Neutrophil (primary cell): ENCODE measurements at regions not wholly inside any gene's neighbourhood (a gene's known extent, or its start where the extent isn't known, plus 50 kb on each side); places are given as distances from the start of the nearest gene placed in this dataset.

Source experiments
- H3K27ac ChIP-seq: fragments of 200-600 bp; sonication (generic); 2 replicates; pipeline ENCODE4 v1.5.1; 2016; ENCODE audit warnings: mild to moderate bottlenecking, moderate library complexity
- H3K27me3 ChIP-seq: fragments of 200-600 bp; sonication (generic); 2 replicates; pipeline ENCODE4 v1.6.0; 2016; ENCODE audit warnings: mild to moderate bottlenecking
- H3K36me3 ChIP-seq: fragments of 200-600 bp; sonication (generic); 2 replicates; pipeline ENCODE4 v1.5.1; 2017
- H3K4me1 ChIP-seq, 2 experiments: fragments of 200-600 bp in 1 of 2; sonication (generic) in 1 of 2; 1 replicate in 1 of 2; 2 replicates in 1 of 2; pipeline versions ENCODE4 v1.5.1 to v1.6.1; 2013 to 2016; ENCODE audit warnings: low read depth in 1 of 2, low read length in 1 of 2, mild to moderate bottlenecking in 1 of 2, moderate library complexity in 1 of 2; ENCODE audit not compliant: control insufficient read depth in 1 of 2, insufficient read depth in 1 of 2
- H3K4me3 ChIP-seq, 2 experiments: fragments of 200-600 bp in 1 of 2; sonication (generic) in 1 of 2; 1 replicate in 1 of 2; 2 replicates in 1 of 2; pipeline ENCODE4 v1.5.1; 2013 to 2016; ENCODE audit warnings: low read depth in 1 of 2, low read length in 1 of 2, mild to moderate bottlenecking in 1 of 2, moderate library complexity in 1 of 2
- H3K9me3 ChIP-seq: fragments of 200-600 bp; sonication (generic); 2 replicates; pipeline ENCODE4 v1.5.1; 2016
- TF ChIP-seq, protein P1 (sequence below): fragments of 200-600 bp; sonication (generic); IDR thresholded peaks from 2 replicates; pipeline ENCODE4 v1.5.1; 2016; ENCODE audit warnings: antibody characterized with exemption

- no peak overlapping the region for H3K4me3 ChIP-seq
- no peaks in the 10 kb centered on the region for H3K4me1 ChIP-seq
- no peak overlapping the region for H3K27ac ChIP-seq
- no peaks in the 10 kb centered on the region for H3K27me3 ChIP-seq
- TF ChIP-seq, protein P1, sequence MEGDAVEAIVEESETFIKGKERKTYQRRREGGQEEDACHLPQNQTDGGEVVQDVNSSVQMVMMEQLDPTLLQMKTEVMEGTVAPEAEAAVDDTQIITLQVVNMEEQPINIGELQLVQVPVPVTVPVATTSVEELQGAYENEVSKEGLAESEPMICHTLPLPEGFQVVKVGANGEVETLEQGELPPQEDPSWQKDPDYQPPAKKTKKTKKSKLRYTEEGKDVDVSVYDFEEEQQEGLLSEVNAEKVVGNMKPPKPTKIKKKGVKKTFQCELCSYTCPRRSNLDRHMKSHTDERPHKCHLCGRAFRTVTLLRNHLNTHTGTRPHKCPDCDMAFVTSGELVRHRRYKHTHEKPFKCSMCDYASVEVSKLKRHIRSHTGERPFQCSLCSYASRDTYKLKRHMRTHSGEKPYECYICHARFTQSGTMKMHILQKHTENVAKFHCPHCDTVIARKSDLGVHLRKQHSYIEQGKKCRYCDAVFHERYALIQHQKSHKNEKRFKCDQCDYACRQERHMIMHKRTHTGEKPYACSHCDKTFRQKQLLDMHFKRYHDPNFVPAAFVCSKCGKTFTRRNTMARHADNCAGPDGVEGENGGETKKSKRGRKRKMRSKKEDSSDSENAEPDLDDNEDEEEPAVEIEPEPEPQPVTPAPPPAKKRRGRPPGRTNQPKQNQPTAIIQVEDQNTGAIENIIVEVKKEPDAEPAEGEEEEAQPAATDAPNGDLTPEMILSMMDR = peak; percentile 52
- H3K36me3 ChIP-seq = no peaks in the 10 kb centered on the region
- H3K9me3 ChIP-seq = no peaks in the 10 kb centered on the region
These were observed 88.6 kb upstream of the BCL11A start for GRCh38 chr2:60641811-60642788.

DNA sequence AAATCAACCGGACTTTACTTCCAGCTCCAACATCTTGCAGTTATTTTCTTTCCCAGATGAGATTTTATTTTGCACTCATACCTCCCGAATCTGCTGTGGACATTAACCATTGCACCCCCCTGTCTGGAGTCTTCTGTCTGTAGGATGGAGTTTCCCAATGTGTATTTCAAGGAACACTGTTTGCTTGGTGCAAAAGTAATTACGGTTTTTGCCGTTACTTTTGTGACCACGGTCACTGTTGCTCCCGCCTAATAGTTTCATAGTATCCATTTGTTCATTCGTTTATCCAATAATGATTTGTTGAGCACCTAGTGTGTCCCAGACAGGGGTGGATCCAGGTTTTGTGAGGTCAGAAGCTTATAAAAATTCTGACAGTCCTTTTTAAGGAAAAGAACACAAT lies 90.3 kb upstream of the BCL11A start:
- Histone ChIP-seq H3K27ac (no peak overlapping the region), H3K4me3 (no peak overlapping the region), H3K4me1 (no peaks in the 10 kb centered on the region), H3K27me3 (no peaks in the 10 kb centered on the region), H3K9me3 (no peaks in the 10 kb centered on the region), H3K36me3 (no peaks in the 10 kb centered on the region)
- TF ChIP-seq, protein P1 = no peak

DNA sequence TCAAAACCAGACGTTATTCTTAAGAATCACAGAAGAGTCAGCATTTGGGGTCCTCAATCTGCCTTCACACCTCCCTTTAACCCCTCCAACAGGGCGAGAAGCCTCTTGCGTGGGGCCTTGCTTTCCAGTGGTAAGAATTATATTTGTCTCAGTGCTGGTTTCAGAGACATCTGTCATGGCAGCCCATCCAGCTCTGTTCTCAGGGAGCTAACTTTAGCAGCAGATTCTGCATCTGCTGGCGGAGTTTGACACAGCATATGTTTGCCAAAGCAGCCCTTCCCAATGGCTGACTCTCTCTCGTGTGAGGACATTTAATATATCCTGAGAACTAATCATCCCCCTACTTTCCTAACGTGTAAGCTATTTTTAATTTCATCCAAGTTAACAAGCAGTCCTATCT lies 91.5 kb upstream of the BCL11A start:
- Histone ChIP-seq H3K4me3 (no peak overlapping the region), H3K9me3 (no peaks in the 10 kb centered on the region), H3K4me1 (no peaks in the 10 kb centered on the region), H3K27me3 (no peaks in the 10 kb centered on the region), H3K36me3 (no peaks in the 10 kb centered on the region), H3K27ac (no peak overlapping the region)
- TF ChIP-seq, protein P1 = no peak

GRCh38 chr2:60648191-60648590 lies 94.7 kb upstream of the BCL11A start:
- Histone ChIP-seq H3K4me1 (no peaks in the 10 kb centered on the region), H3K9me3 (no peaks in the 10 kb centered on the region), H3K36me3 (no peaks in the 10 kb centered on the region), H3K27me3 (no peaks in the 10 kb centered on the region), H3K4me3 (no peak overlapping the region), H3K27ac (no peak overlapping the region)
- TF ChIP-seq, protein P1 = no peak

- no peak overlapping the region for H3K4me3 ChIP-seq
- H3K9me3 ChIP-seq = no peaks in the 10 kb centered on the region
- H3K27me3 ChIP-seq = no peaks in the 10 kb centered on the region
- TF ChIP-seq, protein P1 = no peak
- H3K36me3 ChIP-seq = no peaks in the 10 kb centered on the region
- H3K4me1 ChIP-seq = no peaks in the 10 kb centered on the region
- H3K27ac ChIP-seq = no peak overlapping the region
These were observed 96.3 kb upstream of the BCL11A start for GRCh38 chr2:60649721-60650120.
